ENCODE measurements at regions not wholly inside any gene's neighbourhood (a gene's known extent, or its start where the extent isn't known, plus 50 kb on each side); places are given as distances from the start of the nearest gene placed in this dataset.

GRCh38 chr9:8252445-8252844, 452.9 kb upstream of the DMAC1 start:
- no peak overlapping the region for H3K4me3 ChIP-seq (ENCODE audit: insufficient read depth, low read length, poor library complexity, severe bottlenecking)
- no peaks in the 10 kb centered on the region for H3F3A ChIP-seq (ENCODE audit: insufficient read depth)
- H4K20me1 ChIP-seq (ENCODE audit: low read depth, low read length), result no peaks in the 10 kb centered on the region
- no peak overlapping the region for H3K9ac ChIP-seq (ENCODE audit: low read length)
- H3K9me3 ChIP-seq (ENCODE audit: insufficient read depth, low read length), result no peaks in the 10 kb centered on the region
- H3K9me2 ChIP-seq (replicated peaks; ENCODE audit: insufficient read depth, low read length), result no peaks in the 10 kb centered on the region
- no peaks in the 10 kb centered on the region for H3K79me2 ChIP-seq (ENCODE audit: insufficient read depth, low read length)
- no peak for TF ChIP-seq CTCF (IDR thresholded peaks at IDR 0.05; ENCODE audit: insufficient read depth, low read length, poor library complexity, severe bottlenecking)
- no peak for TF ChIP-seq EZH2phosphoT487 (conservative IDR thresholded peaks at IDR 0.05; ENCODE audit: low read length)
- no peak overlapping the region for H3K27ac ChIP-seq (ENCODE audit: low read depth, low read length)
- no peak overlapping the region for H2AFZ ChIP-seq (ENCODE audit: low read depth, low read length, severe bottlenecking)
- no peaks in the 10 kb centered on the region for H3K36me3 ChIP-seq (ENCODE audit: low read length)
- no peak overlapping the region for H3K4me2 ChIP-seq (ENCODE audit: low read depth, low read length, poor library complexity, severe bottlenecking)
- H3K27me3 ChIP-seq (ENCODE audit: low read length), result no peaks in the 10 kb centered on the region

DNA sequence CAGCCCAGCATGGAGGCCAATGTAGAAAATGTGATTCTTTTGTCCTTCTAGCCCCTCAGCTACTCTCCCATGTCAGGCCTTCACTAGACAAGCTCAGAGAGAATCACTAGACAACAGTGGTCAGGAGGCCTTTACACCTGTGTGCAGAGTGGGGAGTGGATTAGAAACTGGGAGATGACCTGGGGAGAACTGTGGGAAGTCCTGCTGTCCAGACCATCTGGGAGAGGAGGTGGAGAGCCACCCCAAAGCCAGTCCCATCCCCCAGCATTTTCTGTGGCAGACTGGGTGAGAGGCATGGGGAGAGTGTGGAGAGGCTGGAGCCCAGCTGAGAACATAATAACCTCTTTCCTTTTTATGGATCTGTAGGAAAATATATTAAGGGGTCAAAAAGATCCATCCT, 452.0 kb upstream of the DMAC1 start:
- no peak for TF ChIP-seq EZH2phosphoT487 (conservative IDR thresholded peaks at IDR 0.05; ENCODE audit: low read length)
- TF ChIP-seq CTCF (IDR thresholded peaks at IDR 0.05; ENCODE audit: insufficient read depth, low read length, poor library complexity, severe bottlenecking), result no peak
- Histone ChIP-seq H3K36me3 (ENCODE audit: low read length) (no peaks in the 10 kb centered on the region), H3F3A (ENCODE audit: insufficient read depth) (no peaks in the 10 kb centered on the region)

DNA sequence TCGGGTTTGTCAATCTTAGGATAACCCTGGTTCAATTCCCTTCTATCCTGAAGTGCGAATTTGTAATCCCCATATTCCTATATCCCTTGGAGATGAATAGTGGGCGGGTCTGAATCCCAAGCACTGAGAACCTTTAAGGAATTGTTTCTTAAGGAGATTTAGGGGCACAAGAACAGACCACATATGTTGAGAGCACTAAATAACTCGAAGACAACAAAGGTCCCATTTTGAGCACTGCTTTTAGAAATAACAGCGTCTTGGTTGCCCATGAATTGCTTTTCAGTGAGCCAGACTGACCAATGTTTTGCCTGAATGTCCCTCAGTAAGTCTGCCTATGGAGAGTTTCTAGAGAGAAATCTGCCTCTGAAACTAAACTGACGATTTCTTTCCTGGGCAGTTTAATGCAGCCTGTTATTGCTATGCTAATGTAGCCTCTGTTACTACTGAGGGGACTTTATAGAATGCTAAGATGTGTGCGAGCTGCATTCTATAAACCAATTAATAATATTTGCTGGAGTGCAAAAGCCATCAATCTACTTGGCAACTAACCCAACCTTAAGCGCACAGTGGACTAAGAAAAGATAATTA, 445.0 kb upstream of the DMAC1 start:
- H3K27ac ChIP-seq (ENCODE audit: low read depth, low read length), result no peak overlapping the region
- H3K27me3 ChIP-seq (ENCODE audit: low read length), result no peaks in the 10 kb centered on the region
- no peaks in the 10 kb centered on the region for H3K36me3 ChIP-seq (ENCODE audit: low read length)
- no peaks in the 10 kb centered on the region for H3F3A ChIP-seq (ENCODE audit: insufficient read depth)
- no peaks in the 10 kb centered on the region for H3K79me2 ChIP-seq (ENCODE audit: insufficient read depth, low read length)
- H3K4me2 ChIP-seq (ENCODE audit: low read depth, low read length, poor library complexity, severe bottlenecking), result no peak overlapping the region
- no peak overlapping the region for H3K9ac ChIP-seq (ENCODE audit: low read length)
- no peak overlapping the region for H3K4me3 ChIP-seq (ENCODE audit: insufficient read depth, low read length, poor library complexity, severe bottlenecking)
- no peaks in the 10 kb centered on the region for H3K9me3 ChIP-seq (ENCODE audit: insufficient read depth, low read length)
- H4K20me1 ChIP-seq (ENCODE audit: low read depth, low read length), result no peaks in the 10 kb centered on the region
- no peak overlapping the region for H2AFZ ChIP-seq (ENCODE audit: low read depth, low read length, severe bottlenecking)
- no peaks in the 10 kb centered on the region for H3K9me2 ChIP-seq (replicated peaks; ENCODE audit: insufficient read depth, low read length)
- TF ChIP-seq CTCF (IDR thresholded peaks at IDR 0.05; ENCODE audit: insufficient read depth, low read length, poor library complexity, severe bottlenecking), result no peak
- TF ChIP-seq EZH2phosphoT487 (conservative IDR thresholded peaks at IDR 0.05; ENCODE audit: low read length), result no peak

More for the DNA sequence above, 452.0 kb upstream of the DMAC1 start:
- H2AFZ ChIP-seq (ENCODE audit: low read depth, low read length, severe bottlenecking), result no peak overlapping the region
- no peaks in the 10 kb centered on the region for H3K79me2 ChIP-seq (ENCODE audit: insufficient read depth, low read length)
- no peaks in the 10 kb centered on the region for H3K9me3 ChIP-seq (ENCODE audit: insufficient read depth, low read length)
- no peaks in the 10 kb centered on the region for H3K27me3 ChIP-seq (ENCODE audit: low read length)
- no peak overlapping the region for H3K9ac ChIP-seq (ENCODE audit: low read length)
- no peaks in the 10 kb centered on the region for H3K9me2 ChIP-seq (replicated peaks; ENCODE audit: insufficient read depth, low read length)
- no peaks in the 10 kb centered on the region for H4K20me1 ChIP-seq (ENCODE audit: low read depth, low read length)
- H3K4me2 ChIP-seq (ENCODE audit: low read depth, low read length, poor library complexity, severe bottlenecking), result no peak overlapping the region
- no peak overlapping the region for H3K27ac ChIP-seq (ENCODE audit: low read depth, low read length)
- H3K4me3 ChIP-seq (ENCODE audit: insufficient read depth, low read length, poor library complexity, severe bottlenecking), result no peak overlapping the region
